ENCODE measurements at regions not wholly inside any gene's neighbourhood (a gene's known extent, or its start where the extent isn't known, plus 50 kb on each side); places are given as distances from the start of the nearest gene placed in this dataset.

DNA sequence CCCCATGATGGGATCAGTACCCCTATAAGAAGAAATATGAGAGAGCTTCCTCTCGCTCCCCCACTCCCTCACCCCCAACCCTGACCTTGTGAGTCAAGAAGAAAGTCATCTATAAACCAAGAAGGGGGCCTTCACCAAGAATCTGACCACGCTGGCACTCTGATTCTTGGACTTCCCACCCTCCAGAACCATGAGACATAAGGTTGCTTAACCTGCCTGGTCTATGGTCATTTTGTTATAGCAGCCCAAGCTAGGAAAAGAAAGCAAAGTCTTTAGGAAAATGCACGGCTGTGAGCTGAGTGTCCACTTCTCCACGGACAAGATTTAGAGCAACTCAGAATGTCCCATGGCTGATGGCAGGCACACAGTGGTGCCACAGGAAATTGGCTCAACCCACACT is 333.5 kb downstream of the SOX9 start:
- Histone ChIP-seq H3K79me2 (ENCODE audit: insufficient read depth, low read length) (no peaks in the 10 kb centered on the region), H3K4me3 (ENCODE audit: insufficient read depth, low read length, poor library complexity, severe bottlenecking) (no peak overlapping the region), H2AFZ (ENCODE audit: low read depth, low read length, severe bottlenecking) (no peak overlapping the region), H3K4me2 (ENCODE audit: low read depth, low read length, poor library complexity, severe bottlenecking) (no peak overlapping the region), H4K20me1 (ENCODE audit: low read depth, low read length) (no peaks in the 10 kb centered on the region), H3K36me3 (ENCODE audit: low read length) (no peaks in the 10 kb centered on the region), H3K9ac (ENCODE audit: low read length) (no peak overlapping the region), H3K9me3 (ENCODE audit: insufficient read depth, low read length) (no peaks in the 10 kb centered on the region), H3F3A (ENCODE audit: insufficient read depth) (no peaks in the 10 kb centered on the region), H3K27me3 (ENCODE audit: low read length) (no peaks in the 10 kb centered on the region), H3K27ac (ENCODE audit: low read depth, low read length) (no peak overlapping the region), H3K9me2 (replicated peaks; ENCODE audit: insufficient read depth, low read length) (no peaks in the 10 kb centered on the region)
- TF ChIP-seq, protein P1, sequence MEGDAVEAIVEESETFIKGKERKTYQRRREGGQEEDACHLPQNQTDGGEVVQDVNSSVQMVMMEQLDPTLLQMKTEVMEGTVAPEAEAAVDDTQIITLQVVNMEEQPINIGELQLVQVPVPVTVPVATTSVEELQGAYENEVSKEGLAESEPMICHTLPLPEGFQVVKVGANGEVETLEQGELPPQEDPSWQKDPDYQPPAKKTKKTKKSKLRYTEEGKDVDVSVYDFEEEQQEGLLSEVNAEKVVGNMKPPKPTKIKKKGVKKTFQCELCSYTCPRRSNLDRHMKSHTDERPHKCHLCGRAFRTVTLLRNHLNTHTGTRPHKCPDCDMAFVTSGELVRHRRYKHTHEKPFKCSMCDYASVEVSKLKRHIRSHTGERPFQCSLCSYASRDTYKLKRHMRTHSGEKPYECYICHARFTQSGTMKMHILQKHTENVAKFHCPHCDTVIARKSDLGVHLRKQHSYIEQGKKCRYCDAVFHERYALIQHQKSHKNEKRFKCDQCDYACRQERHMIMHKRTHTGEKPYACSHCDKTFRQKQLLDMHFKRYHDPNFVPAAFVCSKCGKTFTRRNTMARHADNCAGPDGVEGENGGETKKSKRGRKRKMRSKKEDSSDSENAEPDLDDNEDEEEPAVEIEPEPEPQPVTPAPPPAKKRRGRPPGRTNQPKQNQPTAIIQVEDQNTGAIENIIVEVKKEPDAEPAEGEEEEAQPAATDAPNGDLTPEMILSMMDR (IDR thresholded peaks at IDR 0.05; ENCODE audit: insufficient read depth, low read length, poor library complexity, severe bottlenecking), result no peak
- no peak for TF ChIP-seq EZH2phosphoT487 (conservative IDR thresholded peaks at IDR 0.05; ENCODE audit: low read length)

- Histone ChIP-seq H3K4me3 (ENCODE audit: insufficient read depth, low read length, poor library complexity, severe bottlenecking) (no peak overlapping the region), H2AFZ (ENCODE audit: low read depth, low read length, severe bottlenecking) (no peak overlapping the region), H3K27ac (ENCODE audit: low read depth, low read length) (no peak overlapping the region), H3F3A (ENCODE audit: insufficient read depth) (no peaks in the 10 kb centered on the region), H3K9ac (ENCODE audit: low read length) (no peak overlapping the region), H3K79me2 (ENCODE audit: insufficient read depth, low read length) (no peaks in the 10 kb centered on the region), H3K9me2 (replicated peaks; ENCODE audit: insufficient read depth, low read length) (no peaks in the 10 kb centered on the region), H3K9me3 (ENCODE audit: insufficient read depth, low read length) (no peaks in the 10 kb centered on the region), H3K36me3 (ENCODE audit: low read length) (no peaks in the 10 kb centered on the region), H4K20me1 (ENCODE audit: low read depth, low read length) (no peaks in the 10 kb centered on the region), H3K4me2 (ENCODE audit: low read depth, low read length, poor library complexity, severe bottlenecking) (no peak overlapping the region), H3K27me3 (ENCODE audit: low read length) (no peaks in the 10 kb centered on the region)
- TF ChIP-seq, protein P1 (IDR thresholded peaks at IDR 0.05; ENCODE audit: insufficient read depth, low read length, poor library complexity, severe bottlenecking), result no peak
- no peak for TF ChIP-seq EZH2phosphoT487 (conservative IDR thresholded peaks at IDR 0.05; ENCODE audit: low read length)
Measured at GRCh38 chr17:72455562-72455961, 334.7 kb downstream of the SOX9 start.

GRCh38 chr17:72456075-72456474 is 335.3 kb downstream of the SOX9 start:
- Histone ChIP-seq H3K9me2 (replicated peaks; ENCODE audit: insufficient read depth, low read length) (no peaks in the 10 kb centered on the region), H3K36me3 (ENCODE audit: low read length) (no peaks in the 10 kb centered on the region), H3K4me2 (ENCODE audit: low read depth, low read length, poor library complexity, severe bottlenecking) (no peak overlapping the region), H4K20me1 (ENCODE audit: low read depth, low read length) (no peaks in the 10 kb centered on the region), H3K9ac (ENCODE audit: low read length) (no peak overlapping the region), H3K27me3 (ENCODE audit: low read length) (no peaks in the 10 kb centered on the region), H3K79me2 (ENCODE audit: insufficient read depth, low read length) (no peaks in the 10 kb centered on the region), H3F3A (ENCODE audit: insufficient read depth) (no peaks in the 10 kb centered on the region), H2AFZ (ENCODE audit: low read depth, low read length, severe bottlenecking) (no peak overlapping the region), H3K9me3 (ENCODE audit: insufficient read depth, low read length) (no peaks in the 10 kb centered on the region), H3K27ac (ENCODE audit: low read depth, low read length) (no peak overlapping the region), H3K4me3 (ENCODE audit: insufficient read depth, low read length, poor library complexity, severe bottlenecking) (no peak overlapping the region)
- TF ChIP-seq, protein P1 (IDR thresholded peaks at IDR 0.05; ENCODE audit: insufficient read depth, low read length, poor library complexity, severe bottlenecking), result no peak
- TF ChIP-seq EZH2phosphoT487 (conservative IDR thresholded peaks at IDR 0.05; ENCODE audit: low read length), result no peak
